Limb (tissue), 2 donors: ENCODE measurements at regions not wholly inside any gene's neighbourhood (a gene's known extent, or its start where the extent isn't known, plus 50 kb on each side); places are given as distances from the start of the nearest gene placed in this dataset.
"Not testable (repeated sequence)": the region's sequence is repeated elsewhere in the genome, so short reads cannot be mapped to it uniquely, and the experiment has no call there.

Experiments
- DNase-seq, 2 donors: peaks; one replicate each; pipeline ENCODE4 v3.0.0-alpha.2; 2016; ENCODE audit errors: extremely low spot score in 2 of 2

- DNase-seq: no peak
Measured at GRCh38 chr14:54251356-54251755, 145.5 kb upstream of the CDKN3 start.

DNA sequence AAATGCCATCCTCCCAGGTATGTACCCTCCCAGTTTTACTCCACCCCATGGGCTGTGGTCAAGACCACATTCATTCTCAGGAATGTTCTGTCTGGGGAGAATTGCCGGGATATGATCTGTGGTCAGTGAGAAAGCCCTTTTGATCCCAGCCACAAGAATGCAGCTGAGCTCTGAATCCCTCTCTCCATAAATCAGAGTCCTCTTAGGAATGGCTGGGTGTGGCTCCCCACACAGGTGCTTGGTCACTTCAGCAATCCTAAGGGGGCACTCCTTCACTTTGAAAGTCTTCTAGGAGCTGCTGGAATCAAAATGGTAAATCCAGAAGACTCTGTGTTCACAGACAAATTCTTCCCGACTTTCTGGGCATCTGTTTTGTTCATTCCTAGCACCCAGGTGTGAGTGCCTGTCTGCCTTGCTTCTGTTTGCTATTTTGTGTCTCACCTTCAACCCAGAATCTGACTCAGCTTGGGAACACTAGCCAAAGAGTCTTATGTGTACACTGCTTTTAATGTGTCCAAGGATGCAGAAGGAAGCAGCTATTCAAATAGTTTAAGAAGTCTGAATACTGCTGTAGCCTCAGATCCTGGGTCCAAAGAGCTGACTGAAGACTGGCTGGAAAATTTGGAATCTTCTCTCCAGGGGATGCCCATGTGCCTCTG is 144.6 kb upstream of the CDKN3 start:
- DNase-seq: no peak

DNA sequence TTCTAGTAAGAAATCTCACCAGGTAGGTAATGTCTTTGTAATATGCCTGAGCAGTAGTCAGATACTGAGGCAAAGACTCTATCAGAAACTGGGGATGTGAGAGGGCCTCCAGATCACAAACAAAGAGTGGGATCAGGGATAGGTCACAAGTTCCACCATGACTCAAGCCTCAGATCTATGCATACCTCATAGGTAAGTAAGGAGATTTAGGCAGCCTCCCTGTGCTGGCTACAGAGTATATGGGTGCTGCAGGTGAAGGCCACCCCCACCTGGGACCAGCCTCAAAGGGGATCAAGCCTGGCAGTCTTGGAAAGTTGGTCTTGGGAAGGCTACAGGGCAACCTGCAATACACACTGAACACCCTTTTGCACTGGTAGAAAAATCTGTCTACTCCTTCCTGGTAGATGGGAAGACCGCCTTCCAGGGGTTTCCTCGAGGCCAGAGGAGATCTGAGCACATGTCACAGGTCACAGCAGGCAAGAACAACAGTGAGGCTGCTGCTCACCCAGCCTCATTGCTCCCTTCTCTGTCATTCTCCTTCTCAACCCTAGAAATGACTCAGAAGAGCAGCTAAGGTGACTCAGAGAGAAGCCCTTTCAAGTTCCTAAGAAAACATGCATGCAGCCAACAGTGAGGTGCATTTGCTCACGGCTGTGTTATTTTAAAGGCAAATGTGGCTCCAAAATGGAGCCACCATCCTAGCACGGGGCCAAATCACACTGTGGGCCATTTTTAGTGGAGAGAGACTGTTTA is 143.4 kb upstream of the CDKN3 start:
- no peak for DNase-seq

DNA sequence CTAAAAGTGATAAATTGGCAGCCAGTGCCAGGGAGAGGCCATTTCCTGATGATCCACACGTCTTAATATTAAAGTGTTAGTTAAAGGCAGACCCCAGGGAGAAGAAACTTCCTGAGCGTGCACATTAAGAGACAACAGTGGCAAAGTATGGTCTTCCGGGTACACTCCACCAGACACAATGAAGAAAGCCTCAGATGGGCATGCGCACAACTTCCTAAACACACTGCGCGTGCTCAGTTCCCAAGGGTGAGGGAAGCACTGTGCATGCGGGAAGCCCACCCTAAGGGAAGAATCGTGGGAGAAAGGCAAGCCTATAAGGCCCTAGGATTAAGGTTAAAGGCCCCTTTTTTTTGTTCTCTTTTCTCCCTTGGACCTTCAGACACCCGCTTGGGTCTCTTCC is 140.7 kb upstream of the CDKN3 start:
- no peak for DNase-seq

DNA sequence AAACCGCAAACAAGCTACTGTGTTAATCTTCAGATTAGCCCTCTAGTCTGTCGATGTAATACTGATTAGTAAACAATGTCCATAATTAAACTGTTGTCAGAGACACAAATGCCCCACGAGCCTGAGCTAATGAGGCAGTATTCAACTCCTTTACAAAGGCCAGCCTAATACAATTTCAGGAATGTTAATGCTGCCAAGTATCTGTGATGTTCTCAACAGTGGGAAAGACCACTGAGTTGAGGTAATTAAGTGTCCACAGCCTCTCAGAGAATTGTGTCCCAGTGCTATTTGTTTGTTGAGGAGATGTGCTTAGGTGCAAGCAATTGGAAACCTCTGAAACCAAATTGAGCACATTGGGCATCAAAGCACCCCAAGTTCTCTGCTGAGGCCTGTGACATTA is 139.4 kb upstream of the CDKN3 start:
- no peak for DNase-seq

DNA sequence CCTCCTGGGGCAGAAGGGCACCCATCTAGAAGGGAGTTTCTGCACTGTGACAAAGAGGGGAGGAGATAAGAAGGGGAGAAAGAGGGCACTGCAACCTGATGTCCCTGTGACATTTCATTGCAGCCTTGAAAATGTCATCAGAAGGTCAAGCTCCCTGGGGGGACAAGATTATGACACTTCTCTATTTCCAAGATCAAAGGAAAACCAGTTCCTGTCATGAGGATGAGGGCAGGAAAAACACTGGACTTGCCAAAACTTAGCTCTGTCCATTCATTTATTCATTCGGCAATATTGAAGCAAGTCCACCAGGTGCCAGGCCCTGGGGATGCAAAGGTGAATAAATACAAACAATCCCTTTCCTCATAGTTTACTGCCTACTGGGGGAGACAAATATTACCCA is 138.4 kb upstream of the CDKN3 start:
- DNase-seq: no peak

DNA sequence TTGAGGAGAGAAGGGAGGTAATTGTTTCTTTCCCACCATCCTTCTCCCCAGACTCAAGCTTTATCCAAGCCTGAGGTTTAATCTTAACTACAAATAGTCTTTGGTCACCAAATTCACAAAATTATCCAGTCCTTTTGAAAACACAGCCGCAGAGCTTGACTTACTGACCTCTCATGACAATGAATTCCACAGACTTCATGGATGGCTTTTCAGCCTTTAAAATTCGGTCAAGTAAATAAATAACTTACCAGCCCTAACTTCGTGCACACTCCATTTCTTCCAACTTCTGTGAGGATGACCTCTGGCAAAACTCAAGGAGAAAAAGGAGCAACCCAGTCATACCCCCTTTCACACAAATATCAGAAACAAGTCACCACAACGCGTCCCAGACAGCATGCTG is 137.0 kb upstream of the CDKN3 start:
- DNase-seq: no peak

GRCh38 chr14:54261283-54261682 is 135.5 kb upstream of the CDKN3 start:
- no peak for DNase-seq

GRCh38 chr14:54266616-54267015 is 130.2 kb upstream of the CDKN3 start:
- not testable (repeated sequence) for DNase-seq

DNA sequence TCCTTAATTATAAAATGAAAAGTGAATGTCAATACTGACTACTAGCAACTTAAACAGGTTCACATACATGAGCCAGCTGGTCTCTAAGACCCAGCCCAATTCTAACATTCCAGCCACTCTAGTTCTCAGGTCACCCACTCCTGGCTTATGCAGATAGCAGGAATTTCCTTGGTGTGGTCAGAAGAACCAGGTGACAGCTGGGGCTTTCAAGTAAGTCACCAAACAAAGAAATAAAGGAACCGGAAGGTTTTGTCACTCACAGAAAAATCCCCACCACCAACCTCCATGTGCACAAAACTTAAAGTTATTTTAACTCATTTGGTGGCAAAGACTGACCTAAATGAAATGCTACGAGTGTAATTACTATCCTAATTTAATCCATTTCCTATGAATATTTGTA is 129.6 kb upstream of the CDKN3 start:
- no peak for DNase-seq

DNA sequence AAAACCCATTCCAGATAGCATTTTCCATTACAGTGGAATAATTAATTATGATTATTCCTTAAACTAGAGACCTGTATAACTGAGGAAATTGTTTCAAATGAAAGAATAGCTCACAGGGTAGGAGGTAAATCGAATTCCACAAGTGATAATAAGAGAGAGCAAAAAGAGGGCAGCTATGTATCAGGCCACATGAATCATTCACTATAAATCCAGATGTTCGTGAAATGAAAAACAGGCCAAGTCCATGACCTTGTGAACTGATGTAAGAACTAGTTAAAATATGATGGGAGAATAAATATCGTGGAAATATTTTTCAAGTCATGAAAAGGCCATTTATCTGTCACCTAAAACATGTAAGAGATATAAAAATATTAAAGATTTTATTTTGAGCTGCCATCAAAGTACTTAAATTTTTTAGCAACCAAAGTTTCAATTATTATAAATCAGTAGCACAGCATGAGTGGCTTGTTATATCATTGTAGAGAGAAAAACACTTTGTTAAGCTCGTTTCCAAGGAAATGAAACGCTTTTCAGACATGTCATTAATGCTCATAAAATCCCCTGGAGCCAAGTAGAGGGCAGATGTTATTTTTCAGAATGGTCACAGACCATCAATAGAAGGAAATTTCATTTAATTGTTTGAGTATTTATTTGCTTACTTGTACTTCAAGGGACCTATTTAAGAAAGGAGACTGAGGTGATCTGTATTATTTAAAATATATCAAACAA is 120.6 kb upstream of the CDKN3 start:
- peak in 1 of 2 donors; percentile 2 for DNase-seq

DNA sequence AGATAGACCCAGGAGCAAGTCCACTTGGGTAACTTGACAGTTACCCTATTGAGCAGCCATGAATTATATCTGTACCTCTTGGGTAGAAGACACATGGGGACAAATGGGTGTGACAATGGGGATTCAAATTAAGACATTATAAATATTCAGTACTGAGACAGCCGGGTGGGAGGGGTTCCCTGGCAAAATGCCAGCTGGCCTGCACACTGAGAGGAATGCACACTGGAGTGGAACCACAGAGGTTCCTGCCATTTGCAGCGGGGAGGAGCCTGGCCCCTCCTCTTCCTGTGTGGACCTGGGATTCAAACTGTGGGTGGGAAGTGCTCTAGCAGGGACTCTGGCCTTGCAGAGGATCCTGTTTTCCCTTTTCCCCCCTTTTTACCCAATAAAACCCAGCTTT is 118.7 kb upstream of the CDKN3 start:
- DNase-seq: peak in 1 of 2 donors; percentile 44

GRCh38 chr14:54278665-54279295 is 118.0 kb upstream of the CDKN3 start:
- no peak for DNase-seq

DNA sequence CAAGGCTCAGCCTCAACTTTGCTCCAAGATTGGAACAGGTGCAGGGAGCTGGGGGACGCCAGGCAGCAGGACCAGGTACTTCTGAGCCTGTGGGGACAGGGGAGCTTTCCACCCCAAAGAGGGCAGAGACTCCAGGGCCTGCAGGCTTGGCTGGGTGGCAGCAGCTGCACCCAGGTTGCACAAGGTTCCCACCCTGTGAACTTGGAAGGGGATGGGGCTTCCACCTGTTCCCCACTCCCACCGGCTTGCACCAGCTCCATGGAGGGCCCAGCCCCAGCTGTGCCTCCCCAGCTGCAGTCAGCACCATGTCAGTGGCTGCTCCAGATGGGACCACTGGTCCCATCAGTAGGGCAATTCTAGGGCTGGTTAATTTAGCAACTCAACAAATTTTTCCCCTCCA is 114.0 kb upstream of the CDKN3 start:
- no peak for DNase-seq

GRCh38 chr14:54285030-54285429 is 111.8 kb upstream of the CDKN3 start:
- DNase-seq: no peak

GRCh38 chr14:54291491-54292191 is 105.2 kb upstream of the CDKN3 start:
- no peak for DNase-seq

GRCh38 chr14:54294802-54295201 is 102.0 kb upstream of the CDKN3 start:
- DNase-seq: no peak

GRCh38 chr14:54299410-54300363 is 97.1 kb upstream of the CDKN3 start:
- no peak for DNase-seq

DNA sequence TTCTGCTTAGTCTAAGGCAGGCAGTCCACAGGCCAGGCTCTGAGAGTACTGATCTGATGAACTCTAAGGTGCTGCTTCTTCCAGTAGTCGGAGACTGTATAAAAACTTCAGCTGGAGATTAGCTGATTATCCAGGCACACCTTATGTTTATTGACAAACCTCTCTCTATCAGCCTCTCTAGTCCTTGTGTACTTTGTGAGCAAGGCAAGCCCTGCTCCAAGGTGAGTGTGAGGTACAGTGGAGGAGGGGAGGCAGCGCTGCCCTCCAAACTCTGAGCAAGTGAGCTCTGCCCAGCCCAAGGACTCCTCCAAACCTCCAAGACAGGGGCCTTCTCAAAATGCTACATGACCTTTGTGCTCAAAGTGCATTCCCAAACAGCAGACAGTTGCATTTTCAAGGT is 95.9 kb upstream of the CDKN3 start:
- no peak for DNase-seq

- DNase-seq: no peak
Measured at GRCh38 chr14:54301359-54301758, 95.4 kb upstream of the CDKN3 start.
